ENCODE measurements at regions not wholly inside any gene's neighbourhood (a gene's known extent, or its start where the extent isn't known, plus 50 kb on each side); places are given as distances from the start of the nearest gene placed in this dataset.

DNA sequence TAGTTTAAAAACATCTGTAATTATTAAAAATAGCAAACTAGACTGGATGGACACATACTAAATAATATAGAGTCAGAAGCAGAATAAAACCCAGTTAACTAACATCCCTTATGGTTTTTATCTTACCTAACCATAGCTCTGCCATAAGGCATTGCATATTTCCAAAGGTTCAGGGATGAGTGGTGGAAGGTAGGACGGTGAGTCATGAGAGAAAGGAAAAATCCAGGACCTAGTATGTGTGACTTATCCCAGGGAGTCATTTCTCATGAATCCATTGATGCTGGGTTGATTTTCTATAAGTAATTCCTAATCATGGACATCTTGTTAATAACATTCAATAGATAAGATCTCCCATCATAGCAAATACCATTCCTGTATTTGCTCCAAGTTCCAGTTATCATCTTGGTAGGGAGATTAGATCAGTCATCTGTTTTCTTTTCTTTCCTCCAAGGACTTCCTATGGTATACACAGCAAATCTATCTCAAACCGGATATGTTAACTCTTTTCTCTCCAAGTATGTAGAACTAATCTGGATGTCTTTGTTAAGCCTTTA is 490.7 kb upstream of the B3GALT2 start:
- no peaks in the 10 kb centered on the region for H3K27me3 ChIP-seq (ENCODE audit: insufficient read depth, low read length)
- H3K79me2 ChIP-seq (ENCODE audit: insufficient read depth, low read length) = no peaks in the 10 kb centered on the region
- no peak overlapping the region for H2AFZ ChIP-seq (ENCODE audit: low read length)
- no peak for TF ChIP-seq CTCF (IDR thresholded peaks at IDR 0.05; ENCODE audit: extremely low read depth, low read depth, low read length)
- H3K4me2 ChIP-seq (ENCODE audit: insufficient read depth, low read length) = no peak overlapping the region
- H4K20me1 ChIP-seq (ENCODE audit: insufficient read depth, low read length) = no peaks in the 10 kb centered on the region
- DNase-seq (ENCODE audit: insufficient read length, low spot score, missing footprints) = no peak
- no peak overlapping the region for H3K27ac ChIP-seq (ENCODE audit: low read depth, low read length)
- H3K36me3 ChIP-seq (ENCODE audit: insufficient read depth, low read length) = no peaks in the 10 kb centered on the region
- no peak overlapping the region for H3K4me3 ChIP-seq (ENCODE audit: insufficient read depth, low read length)
- no peaks in the 10 kb centered on the region for H3K4me1 ChIP-seq (ENCODE audit: insufficient read depth, low read length)
- H3K9me3 ChIP-seq (ENCODE audit: low read depth, low read length) = no peaks in the 10 kb centered on the region

GRCh38 chr1:193674292-193674944 is 488.0 kb upstream of the B3GALT2 start:
- Histone ChIP-seq H2AFZ (ENCODE audit: low read length) (no peak overlapping the region), H3K79me2 (ENCODE audit: insufficient read depth, low read length) (no peaks in the 10 kb centered on the region), H3K9me3 (ENCODE audit: low read depth, low read length) (no peaks in the 10 kb centered on the region), H4K20me1 (ENCODE audit: insufficient read depth, low read length) (no peaks in the 10 kb centered on the region), H3K27ac (ENCODE audit: low read depth, low read length) (no peak overlapping the region), H3K4me3 (ENCODE audit: insufficient read depth, low read length) (no peak overlapping the region), H3K27me3 (ENCODE audit: insufficient read depth, low read length) (no peaks in the 10 kb centered on the region), H3K4me2 (ENCODE audit: insufficient read depth, low read length) (no peak overlapping the region), H3K4me1 (ENCODE audit: insufficient read depth, low read length) (no peaks in the 10 kb centered on the region), H3K36me3 (ENCODE audit: insufficient read depth, low read length) (no peaks in the 10 kb centered on the region)
- TF ChIP-seq CTCF (IDR thresholded peaks at IDR 0.05; ENCODE audit: extremely low read depth, low read depth, low read length) = no peak
- no peak for DNase-seq (ENCODE audit: insufficient read length, low spot score, missing footprints)

DNA sequence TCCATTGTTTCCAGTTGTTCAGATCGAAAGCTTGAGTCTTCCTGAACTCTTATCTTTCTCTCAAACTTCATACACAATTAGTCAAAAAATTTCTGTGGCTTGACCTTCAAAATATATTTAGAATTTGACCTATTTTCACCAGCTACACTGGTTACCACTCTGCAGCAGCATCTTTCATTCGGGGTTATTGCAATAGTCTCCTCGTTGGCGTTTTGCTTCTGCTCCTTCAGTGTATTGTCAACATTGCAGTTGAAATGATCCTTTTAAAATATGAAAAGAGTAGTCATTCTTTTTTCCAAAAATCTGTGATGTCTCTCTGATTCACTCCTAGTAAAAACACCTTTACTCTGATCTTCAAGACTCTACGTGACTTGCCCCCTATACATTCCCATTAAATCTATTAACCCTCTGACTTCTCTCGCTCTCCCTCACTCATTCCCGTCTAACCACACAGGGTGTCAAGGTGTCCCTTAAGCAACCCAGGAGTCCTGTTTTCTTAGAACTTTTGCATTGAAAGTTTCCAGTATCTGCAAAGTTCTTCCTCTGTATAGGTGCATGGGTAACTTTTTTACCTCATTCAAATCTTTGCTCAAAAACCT is 480.2 kb upstream of the B3GALT2 start:
- no peak overlapping the region for H3K27ac ChIP-seq (ENCODE audit: low read depth, low read length)
- H3K36me3 ChIP-seq (ENCODE audit: insufficient read depth, low read length) = no peaks in the 10 kb centered on the region
- no peak for TF ChIP-seq CTCF (IDR thresholded peaks at IDR 0.05; ENCODE audit: extremely low read depth, low read depth, low read length)
- no peak for DNase-seq (ENCODE audit: insufficient read length, low spot score, missing footprints)
- H2AFZ ChIP-seq (ENCODE audit: low read length) = no peak overlapping the region
- H4K20me1 ChIP-seq (ENCODE audit: insufficient read depth, low read length) = no peaks in the 10 kb centered on the region
- no peak overlapping the region for H3K4me2 ChIP-seq (ENCODE audit: insufficient read depth, low read length)
- no peaks in the 10 kb centered on the region for H3K4me1 ChIP-seq (ENCODE audit: insufficient read depth, low read length)
- no peaks in the 10 kb centered on the region for H3K27me3 ChIP-seq (ENCODE audit: insufficient read depth, low read length)
- no peaks in the 10 kb centered on the region for H3K9me3 ChIP-seq (ENCODE audit: low read depth, low read length)
- H3K4me3 ChIP-seq (ENCODE audit: insufficient read depth, low read length) = no peak overlapping the region
- H3K79me2 ChIP-seq (ENCODE audit: insufficient read depth, low read length) = no peaks in the 10 kb centered on the region

GRCh38 chr1:193663965-193664364 is 477.6 kb upstream of the B3GALT2 start:
- Histone ChIP-seq H3K79me2 (ENCODE audit: insufficient read depth, low read length) (no peaks in the 10 kb centered on the region), H3K27ac (ENCODE audit: low read depth, low read length) (no peak overlapping the region), H3K27me3 (ENCODE audit: insufficient read depth, low read length) (no peaks in the 10 kb centered on the region), H3K4me1 (ENCODE audit: insufficient read depth, low read length) (no peaks in the 10 kb centered on the region), H3K9me3 (ENCODE audit: low read depth, low read length) (no peaks in the 10 kb centered on the region), H2AFZ (ENCODE audit: low read length) (no peak overlapping the region), H3K4me3 (ENCODE audit: insufficient read depth, low read length) (no peak overlapping the region), H3K4me2 (ENCODE audit: insufficient read depth, low read length) (no peak overlapping the region), H4K20me1 (ENCODE audit: insufficient read depth, low read length) (no peaks in the 10 kb centered on the region), H3K36me3 (ENCODE audit: insufficient read depth, low read length) (no peaks in the 10 kb centered on the region)
- TF ChIP-seq CTCF (IDR thresholded peaks at IDR 0.05; ENCODE audit: extremely low read depth, low read depth, low read length) = no peak
- DNase-seq (ENCODE audit: insufficient read length, low spot score, missing footprints) = no peak

Measured in osteoblast (primary cell).